ENCODE measurements at regions not wholly inside any gene's neighbourhood (a gene's known extent, or its start where the extent isn't known, plus 50 kb on each side); places are given as distances from the start of the nearest gene placed in this dataset.
"Not testable (repeated sequence)": the region's sequence is repeated elsewhere in the genome, so short reads cannot be mapped to it uniquely, and the experiment has no call there.

GRCh38 chrX:95536661-95537060, 1148.0 kb upstream of the DIAPH2 start:
- no peak for DNase-seq
- intact Hi-C loops (cut with DNase I), result no loop called here
- no peak for ATAC-seq

GRCh38 chrX:95539041-95539440, 1145.6 kb upstream of the DIAPH2 start:
- DNase-seq (no peak), ATAC-seq (no peak)
- intact Hi-C loops (cut with DNase I), result no loop called here

- intact Hi-C loops (cut with DNase I); DNase-seq; ATAC-seq: not testable (repeated sequence)
These were observed 1135.1 kb upstream of the DIAPH2 start for GRCh38 chrX:95549552-95549951.

GRCh38 chrX:95585321-95585720, 1099.3 kb upstream of the DIAPH2 start:
- DNase-seq, result no peak
- no peak for ATAC-seq

GRCh38 chrX:95612350-95612749, 1072.3 kb upstream of the DIAPH2 start:
- intact Hi-C loops (cut with DNase I), result no loop called here
- DNase-seq (no peak), ATAC-seq (no peak)

More at GRCh38 chrX:95585321-95585720, 1099.3 kb upstream of the DIAPH2 start:
- intact Hi-C loops (cut with DNase I), result no loop called here

- intact Hi-C loops (cut with DNase I), result no loop called here
- ATAC-seq (no peak), DNase-seq (no peak)
These were observed 1062.4 kb upstream of the DIAPH2 start for GRCh38 chrX:95622200-95622599.

GRCh38 chrX:95626748-95627147, 1057.9 kb upstream of the DIAPH2 start:
- ATAC-seq (no peak), DNase-seq (no peak)
- intact Hi-C loops (cut with DNase I), result no loop called here

- no peak for ATAC-seq
- no peak for DNase-seq
- intact Hi-C loops (cut with DNase I), result no loop called here
These were observed 1055.8 kb upstream of the DIAPH2 start for GRCh38 chrX:95628796-95629195.

GRCh38 chrX:95629737-95630136, 1054.9 kb upstream of the DIAPH2 start:
- ATAC-seq, result no peak
- intact Hi-C loops (cut with DNase I), result no loop called here
- no peak for DNase-seq

GRCh38 chrX:95640226-95640625, 1044.4 kb upstream of the DIAPH2 start:
- intact Hi-C loops (cut with DNase I), result no loop called here

GRCh38 chrX:95645738-95646137, 1038.9 kb upstream of the DIAPH2 start:
- intact Hi-C loops (cut with DNase I), result no loop called here
- no peak for ATAC-seq

More at GRCh38 chrX:95640226-95640625, 1044.4 kb upstream of the DIAPH2 start:
- no peak for ATAC-seq
- no peak for DNase-seq

GRCh38 chrX:95662200-95662599, 1022.4 kb upstream of the DIAPH2 start:
- DNase-seq (no peak), ATAC-seq (no peak)
- intact Hi-C loops (cut with DNase I), result no loop called here

More at GRCh38 chrX:95645738-95646137, 1038.9 kb upstream of the DIAPH2 start:
- no peak for DNase-seq

GRCh38 chrX:95666056-95666455, 1018.6 kb upstream of the DIAPH2 start:
- ATAC-seq, result no peak

GRCh38 chrX:95675011-95675410, 1009.6 kb upstream of the DIAPH2 start:
- DNase-seq (no peak), ATAC-seq (no peak)
- intact Hi-C loops (cut with DNase I), result no loop called here

More at GRCh38 chrX:95666056-95666455, 1018.6 kb upstream of the DIAPH2 start:
- DNase-seq, result no peak
- intact Hi-C loops (cut with DNase I), result no loop called here

GRCh38 chrX:95675794-95676193, 1008.8 kb upstream of the DIAPH2 start:
- intact Hi-C loops (cut with DNase I), result no loop called here
- DNase-seq (no peak), ATAC-seq (no peak)

GRCh38 chrX:95678679-95679078, 1006.0 kb upstream of the DIAPH2 start:
- intact Hi-C loops (cut with DNase I), result no loop called here
- no peak for DNase-seq
- ATAC-seq, result no peak

- ATAC-seq (no peak), DNase-seq (no peak)
- intact Hi-C loops (cut with DNase I), result no loop called here
These were observed 991.3 kb upstream of the DIAPH2 start for GRCh38 chrX:95693365-95693764.

- intact Hi-C loops (cut with DNase I), result no loop called here
- DNase-seq, result no peak
- ATAC-seq, result no peak
These were observed 980.9 kb upstream of the DIAPH2 start for GRCh38 chrX:95703696-95704095.

- DNase-seq (no peak), ATAC-seq (no peak)
- intact Hi-C loops (cut with DNase I), result no loop called here
These were observed 967.8 kb upstream of the DIAPH2 start for GRCh38 chrX:95716841-95717240.

GRCh38 chrX:95718746-95719145, 965.9 kb upstream of the DIAPH2 start:
- DNase-seq, result no peak
- intact Hi-C loops (cut with DNase I), result no loop called here
- no peak for ATAC-seq

- intact Hi-C loops (cut with DNase I), result no loop called here
- no peak for ATAC-seq
- no peak for DNase-seq
These were observed 963.6 kb upstream of the DIAPH2 start for GRCh38 chrX:95721011-95721410.

GRCh38 chrX:95728446-95728845, 956.2 kb upstream of the DIAPH2 start:
- ATAC-seq (no peak), DNase-seq (no peak)
- intact Hi-C loops (cut with DNase I), result no loop called here

All from left cardiac atrium (tissue), 4 donors.